ENCODE measurements at regions not wholly inside any gene's neighbourhood (a gene's known extent, or its start where the extent isn't known, plus 50 kb on each side); places are given as distances from the start of the nearest gene placed in this dataset.

DNA sequence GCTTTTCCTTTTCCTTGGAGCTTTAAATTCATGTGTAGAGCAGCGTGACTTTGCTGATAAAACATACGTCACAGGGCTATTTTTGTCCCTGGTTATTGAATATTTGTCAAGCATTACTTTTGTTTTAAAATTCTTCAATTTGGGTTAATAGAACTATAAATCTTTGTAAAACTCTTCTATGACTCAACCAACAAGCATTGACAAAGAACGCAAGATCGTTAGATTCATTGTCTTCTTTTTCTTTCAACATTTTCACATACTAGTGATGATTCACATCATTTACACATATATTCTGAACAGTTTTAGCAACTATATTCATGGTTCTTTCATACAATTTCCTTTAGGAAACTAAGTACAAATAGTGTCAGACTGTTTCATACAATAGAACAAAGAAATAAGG, 72.0 kb upstream of the GPM6A start:
- TF ChIP-seq, protein P1, sequence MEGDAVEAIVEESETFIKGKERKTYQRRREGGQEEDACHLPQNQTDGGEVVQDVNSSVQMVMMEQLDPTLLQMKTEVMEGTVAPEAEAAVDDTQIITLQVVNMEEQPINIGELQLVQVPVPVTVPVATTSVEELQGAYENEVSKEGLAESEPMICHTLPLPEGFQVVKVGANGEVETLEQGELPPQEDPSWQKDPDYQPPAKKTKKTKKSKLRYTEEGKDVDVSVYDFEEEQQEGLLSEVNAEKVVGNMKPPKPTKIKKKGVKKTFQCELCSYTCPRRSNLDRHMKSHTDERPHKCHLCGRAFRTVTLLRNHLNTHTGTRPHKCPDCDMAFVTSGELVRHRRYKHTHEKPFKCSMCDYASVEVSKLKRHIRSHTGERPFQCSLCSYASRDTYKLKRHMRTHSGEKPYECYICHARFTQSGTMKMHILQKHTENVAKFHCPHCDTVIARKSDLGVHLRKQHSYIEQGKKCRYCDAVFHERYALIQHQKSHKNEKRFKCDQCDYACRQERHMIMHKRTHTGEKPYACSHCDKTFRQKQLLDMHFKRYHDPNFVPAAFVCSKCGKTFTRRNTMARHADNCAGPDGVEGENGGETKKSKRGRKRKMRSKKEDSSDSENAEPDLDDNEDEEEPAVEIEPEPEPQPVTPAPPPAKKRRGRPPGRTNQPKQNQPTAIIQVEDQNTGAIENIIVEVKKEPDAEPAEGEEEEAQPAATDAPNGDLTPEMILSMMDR (IDR thresholded peaks at IDR 0.05; ENCODE audit: insufficient read depth, low read length, poor library complexity, severe bottlenecking): no peak
- no peak for TF ChIP-seq EZH2phosphoT487 (conservative IDR thresholded peaks at IDR 0.05; ENCODE audit: low read length)
